Aorta (tissue), 5 donors: ENCODE measurements at regions not wholly inside any gene's neighbourhood (a gene's known extent, or its start where the extent isn't known, plus 50 kb on each side); places are given as distances from the start of the nearest gene placed in this dataset.
"Not testable (repeated sequence)": the region's sequence is repeated elsewhere in the genome, so short reads cannot be mapped to it uniquely, and the experiment has no call there.

ENCODE experiments used
- ATAC-seq: fragments of 200-7000 bp; cut with Tn5 transposase; one replicate; pipeline ENCODE4 v1.9.1; 2022; ENCODE audit warnings: moderate library complexity; ENCODE audit not compliant: low FRiP score
- DNase-seq, 2 donors: peaks; one replicate each; pipeline ENCODE4 v3.0.0-alpha.2; 2020
- H3K27ac ChIP-seq, 2 donors: one replicate each; pipeline ENCODE4 v1.5.1; 2013; ENCODE audit warnings: low read length in 2 of 2, mild to moderate bottlenecking in 2 of 2, moderate library complexity in 2 of 2, control low read depth in 1 of 2, inconsistent platforms in 1 of 2, low read depth in 1 of 2
- H3K27me3 ChIP-seq, 2 donors: one replicate each; pipeline ENCODE4 v1.6.1; 2013; ENCODE audit warnings: control low read depth in 1 of 2, low read length in 1 of 2, mild to moderate bottlenecking in 1 of 2, moderate library complexity in 1 of 2; ENCODE audit not compliant: insufficient read depth in 2 of 2, control insufficient read depth in 1 of 2
- H3K36me3 ChIP-seq, 2 donors: one replicate each; pipeline ENCODE4 v1.6.1; 2013; ENCODE audit warnings: control low read depth in 1 of 2, low read length in 1 of 2, mild to moderate bottlenecking in 1 of 2; ENCODE audit not compliant: insufficient read depth in 2 of 2, control insufficient read depth in 1 of 2
- H3K4me1 ChIP-seq, 2 donors: one replicate each; pipeline ENCODE4 v1.6.1; 2013; ENCODE audit warnings: low read length in 2 of 2, control low read depth in 1 of 2, mild to moderate bottlenecking in 1 of 2, moderate library complexity in 1 of 2; ENCODE audit not compliant: insufficient read depth in 2 of 2, control insufficient read depth in 1 of 2
- H3K4me3 ChIP-seq, 2 donors: one replicate each; pipeline ENCODE4 v1.5.1; 2013; ENCODE audit warnings: low read length in 2 of 2, control low read depth in 1 of 2, mild to moderate bottlenecking in 1 of 2
- H3K9me3 ChIP-seq: one replicate; pipeline ENCODE4 v1.6.1; 2013; ENCODE audit warnings: mild to moderate bottlenecking, low read length; ENCODE audit not compliant: control insufficient read depth
- WGBS, 2 donors: extraction: QIAGEN DNeasy Blood & Tissue Kit; methylation state at CpG; one replicate each; pipeline ENCODE4 v1.1.7; 2013; 5-methylcytosine and 5-hydroxymethylcytosine counted together
- intact Hi-C, 2 donors: fragments of 100-400 bp; cut with DNase I; formaldehyde crosslinking; loops; one replicate each; pipeline versions ENCODE4 v1.14.2 to v1.15.0; 2022
- donor health status: healthy with polysubstance abuse.
- donor health status: Bipolar disorder and iron deficiency.
- donor health status: DM: no; HTN: no; CAD: no.
- donor health status: DM: no; HTN: no; CAD: no.
- donor health status: DM: yes; HTN: yes; CAD: no.

GRCh38 chr22:47411006-47411405 lies 648.6 kb downstream of the TBC1D22A start:
- DNase-seq (peak in 1 of 2 donors; percentile 34), ATAC-seq (no peak)
- H3K27ac ChIP-seq: no peak overlapping the region
- no peak overlapping the region for H3K4me3 ChIP-seq
- H3K9me3 ChIP-seq: peaks cover 2% of the 10 kb centered on the region
- H3K36me3 ChIP-seq: no peaks in the 10 kb centered on the region
- no peaks in the 10 kb centered on the region for H3K4me1 ChIP-seq
- 83 to 91% methylated on average over 8 of the region's 8 CpGs for WGBS, 2 donors
- intact Hi-C loops: no loop called here
- no peaks in the 10 kb centered on the region for H3K27me3 ChIP-seq

DNA sequence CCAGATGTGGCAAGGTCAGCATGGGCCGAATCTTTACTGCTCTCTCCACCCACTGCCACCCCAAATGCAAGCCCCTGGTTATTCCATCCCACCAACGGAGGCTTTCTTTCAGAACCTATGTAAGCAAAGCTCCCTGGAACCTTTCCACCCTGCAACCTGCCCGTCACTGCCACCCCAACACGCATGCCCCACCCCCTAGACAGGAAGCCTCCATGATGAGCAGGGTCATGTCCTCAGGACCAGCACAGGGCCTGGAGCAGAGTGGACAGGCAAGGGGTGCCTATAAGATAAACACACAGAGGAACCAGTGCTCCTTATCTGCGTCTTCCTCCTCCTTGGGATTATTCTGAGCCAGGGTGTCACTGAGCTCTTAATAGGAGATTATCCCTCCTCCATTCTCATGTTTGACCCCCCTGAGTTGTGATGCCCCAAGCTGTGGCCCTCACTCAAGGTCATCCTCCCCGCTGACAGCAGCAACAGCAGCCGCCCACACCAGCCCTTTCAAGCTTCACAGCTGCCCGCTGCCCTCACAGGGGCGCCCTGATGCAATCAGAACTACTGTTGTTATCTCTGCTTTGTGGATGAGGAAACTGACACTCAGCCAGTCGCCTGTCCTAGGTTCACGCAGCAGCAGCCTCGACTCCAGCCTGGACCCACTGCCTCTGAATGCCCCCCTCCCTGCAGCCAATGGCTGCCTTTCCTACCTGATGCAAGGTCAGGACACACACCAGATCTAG lies 647.3 kb downstream of the TBC1D22A start:
- H3K27me3 ChIP-seq: no peaks in the 10 kb centered on the region

DNA sequence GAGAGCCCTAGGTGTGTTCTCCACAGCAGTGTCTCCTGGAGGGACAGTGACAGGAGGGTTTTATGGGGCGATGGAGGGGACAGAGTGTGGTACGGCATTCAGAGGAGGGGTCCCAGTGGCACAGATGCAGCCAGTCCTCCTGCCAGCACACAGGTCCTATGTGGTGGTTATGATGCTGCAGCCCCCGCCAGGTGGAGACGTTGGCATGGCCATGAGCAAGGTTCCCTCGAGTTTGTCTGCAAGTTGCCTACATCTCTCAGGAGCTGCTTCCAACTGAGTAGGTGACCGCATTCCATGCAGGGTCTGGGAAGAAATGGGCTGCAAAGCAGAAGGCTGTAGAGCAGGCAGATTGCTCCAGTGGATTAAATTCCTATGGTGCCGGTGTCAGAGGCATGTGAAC lies 646.0 kb downstream of the TBC1D22A start:
- Histone ChIP-seq H3K36me3 (no peaks in the 10 kb centered on the region), H3K4me1 (no peaks in the 10 kb centered on the region), H3K4me3 (no peak overlapping the region), H3K9me3 (peaks cover 2% of the 10 kb centered on the region), H3K27me3 (no peaks in the 10 kb centered on the region), H3K27ac (no peak overlapping the region)
- peak in 1 of 2 donors; percentile 15 for DNase-seq
- WGBS, 2 donors: 71 to 73% methylated on average over 7 of the region's 7 CpGs
- intact Hi-C loops: no loop called here
- ATAC-seq: no peak

More for the DNA sequence above, 647.3 kb downstream of the TBC1D22A start:
- Histone ChIP-seq H3K4me1 (no peaks in the 10 kb centered on the region), H3K27ac (no peak overlapping the region), H3K9me3 (peaks cover 2% of the 10 kb centered on the region), H3K4me3 (no peak overlapping the region), H3K36me3 (no peaks in the 10 kb centered on the region)
- WGBS, 2 donors: 60 to 68% methylated on average over 12 of the region's 12 CpGs
- intact Hi-C loops: no loop called here
- peak in 1 of 2 donors; percentile 31 for DNase-seq
- no peak for ATAC-seq

- Histone ChIP-seq H3K9me3 (peaks cover 2% of the 10 kb centered on the region), H3K27me3 (no peaks in the 10 kb centered on the region), H3K4me3 (no peak overlapping the region), H3K4me1 (no peaks in the 10 kb centered on the region), H3K27ac (no peak overlapping the region), H3K36me3 (no peaks in the 10 kb centered on the region)
- DNase-seq (peak in 1 of 2 donors; percentile 35), ATAC-seq (no peak)
- intact Hi-C loops: no loop called here
- 62 to 64% methylated on average over 6 of the region's 6 CpGs for WGBS, 2 donors
Observed at GRCh38 chr22:47407461-47408025, 645.1 kb downstream of the TBC1D22A start.

DNA sequence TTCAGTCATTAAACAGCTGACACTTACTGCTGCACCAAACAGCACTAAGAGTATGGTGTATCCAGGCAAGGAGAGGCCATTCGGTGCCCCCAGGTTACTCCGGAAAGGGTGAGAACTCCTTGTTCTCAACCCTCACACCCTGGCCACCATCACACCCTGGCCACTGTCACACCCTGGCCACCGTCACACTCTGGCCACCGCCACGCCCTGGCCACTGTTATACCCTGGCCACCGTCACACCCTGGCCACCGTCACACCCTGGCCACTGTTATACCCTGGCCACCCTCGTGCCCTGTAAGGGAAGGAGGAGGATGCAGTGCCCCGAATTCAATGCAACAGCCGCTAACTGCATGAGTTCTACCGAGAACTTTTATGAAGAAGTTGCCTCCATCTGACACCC lies 644.4 kb downstream of the TBC1D22A start:
- H3K9me3 ChIP-seq: peaks cover 1% of the 10 kb centered on the region
- H3K36me3 ChIP-seq: no peaks in the 10 kb centered on the region
- H3K27ac ChIP-seq: no peak overlapping the region
- ATAC-seq: no peak
- 84 to 89% methylated on average over 11 of the region's 11 CpGs for WGBS, 2 donors
- DNase-seq: peak in 1 of 2 donors; percentile 48
- intact Hi-C loops: no loop called here
- H3K27me3 ChIP-seq: no peaks in the 10 kb centered on the region
- H3K4me3 ChIP-seq: no peak overlapping the region
- H3K4me1 ChIP-seq: no peaks in the 10 kb centered on the region

- DNase-seq (peak in 1 of 2 donors; percentile 41), ATAC-seq (no peak)
- Histone ChIP-seq H3K9me3 (peaks cover 1% of the 10 kb centered on the region), H3K27ac (no peak overlapping the region), H3K27me3 (no peaks in the 10 kb centered on the region), H3K36me3 (no peaks in the 10 kb centered on the region), H3K4me3 (no peak overlapping the region), H3K4me1 (no peaks in the 10 kb centered on the region)
- WGBS, 2 donors: 81 to 87% methylated on average over 12 of the region's 12 CpGs
- intact Hi-C loops: no loop called here
Observed at GRCh38 chr22:47406180-47406834, 643.9 kb downstream of the TBC1D22A start.

DNA sequence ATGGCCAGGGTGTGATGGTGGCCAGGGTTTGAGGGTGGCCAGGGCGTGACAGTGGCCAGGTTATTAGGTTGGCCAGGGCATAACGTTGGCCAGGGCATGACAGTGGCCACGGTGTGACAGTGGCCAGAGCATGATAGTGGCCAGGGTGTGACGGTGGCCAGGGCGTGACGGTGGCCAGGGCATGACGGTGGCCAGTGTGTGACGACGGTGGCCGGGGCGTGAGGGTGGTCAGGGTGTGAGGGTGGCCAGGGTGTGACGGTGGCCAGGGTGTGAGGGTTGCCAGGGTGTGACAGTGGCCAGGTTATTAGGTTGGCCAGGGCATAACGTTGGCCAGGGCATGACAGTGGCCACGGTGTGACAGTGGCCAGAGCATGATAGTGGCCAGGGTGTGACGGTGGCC lies 642.8 kb downstream of the TBC1D22A start:
- intact Hi-C loops: not testable (repeated sequence)

GRCh38 chr22:47402876-47403525 lies 640.6 kb downstream of the TBC1D22A start:
- 79 to 83% methylated on average over 14 of the region's 14 CpGs for WGBS, 2 donors
- peaks cover 1% of the 10 kb centered on the region for H3K9me3 ChIP-seq
- DNase-seq: peak in 1 of 2 donors; percentile 51
- intact Hi-C loops: no loop called here
- no peak overlapping the region for H3K27ac ChIP-seq
- H3K4me3 ChIP-seq: no peak overlapping the region
- H3K36me3 ChIP-seq: no peaks in the 10 kb centered on the region
- ATAC-seq: no peak
- no peaks in the 10 kb centered on the region for H3K27me3 ChIP-seq
- no peaks in the 10 kb centered on the region for H3K4me1 ChIP-seq

More for the DNA sequence above, 642.8 kb downstream of the TBC1D22A start:
- not testable (repeated sequence) for H3K4me3 ChIP-seq, H3K4me1 ChIP-seq, H3K36me3 ChIP-seq, ATAC-seq, H3K9me3 ChIP-seq, DNase-seq, H3K27ac ChIP-seq, H3K27me3 ChIP-seq
- WGBS, 2 donors: 77 to 87% methylated on average over 14 of the region's 15 CpGs
